D341Med (cell line): ENCODE measurements at regions not wholly inside any gene's neighbourhood (a gene's known extent, or its start where the extent isn't known, plus 50 kb on each side); places are given as distances from the start of the nearest gene placed in this dataset.

Experiments used
- DNase-seq: peaks from one replicate; pipeline ENCODE4 v3.0.0; 2012; ENCODE audit warnings: low spot score

- no peak for DNase-seq
These were observed 221.8 kb upstream of the SUCLG2 start for GRCh38 chr3:67876261-67876660.

DNA sequence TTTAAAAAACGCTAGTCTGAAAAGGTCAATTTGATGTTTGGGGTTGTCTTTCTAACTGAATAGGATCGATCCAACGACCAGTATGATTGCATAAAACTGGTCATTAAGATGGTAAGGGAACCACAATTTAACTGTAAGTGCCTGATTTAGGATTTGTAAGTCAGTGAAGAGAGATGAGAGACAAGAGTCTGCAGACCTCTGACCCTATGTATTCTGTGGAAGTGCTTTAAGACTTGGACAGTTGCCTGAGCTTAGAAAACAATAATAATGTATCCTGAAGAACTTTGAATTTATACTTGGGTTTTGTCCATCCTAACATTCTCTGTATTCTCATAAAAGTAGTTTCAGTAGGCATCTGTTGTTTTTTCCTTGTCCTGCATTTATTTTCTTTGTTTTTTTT lies 221.4 kb upstream of the SUCLG2 start:
- DNase-seq: no peak

DNA sequence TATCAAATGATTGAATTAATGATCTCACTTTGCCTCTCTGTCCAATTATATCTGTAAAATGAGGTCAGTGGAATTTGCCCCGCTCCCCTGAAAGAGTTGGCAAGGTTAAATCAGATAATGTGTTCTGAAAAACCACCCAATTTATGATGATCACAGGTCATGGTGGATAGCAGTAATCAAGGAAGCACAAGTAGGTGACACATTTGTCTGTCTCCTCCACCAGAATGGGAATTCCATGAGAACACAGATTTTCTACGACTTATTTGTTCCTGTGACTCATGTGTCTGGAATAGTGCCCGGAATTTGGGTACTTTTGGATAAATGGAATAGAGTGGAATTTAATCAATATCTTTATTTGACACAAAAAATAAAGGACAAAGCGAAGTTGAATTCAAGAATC lies 220.9 kb upstream of the SUCLG2 start:
- no peak for DNase-seq

DNA sequence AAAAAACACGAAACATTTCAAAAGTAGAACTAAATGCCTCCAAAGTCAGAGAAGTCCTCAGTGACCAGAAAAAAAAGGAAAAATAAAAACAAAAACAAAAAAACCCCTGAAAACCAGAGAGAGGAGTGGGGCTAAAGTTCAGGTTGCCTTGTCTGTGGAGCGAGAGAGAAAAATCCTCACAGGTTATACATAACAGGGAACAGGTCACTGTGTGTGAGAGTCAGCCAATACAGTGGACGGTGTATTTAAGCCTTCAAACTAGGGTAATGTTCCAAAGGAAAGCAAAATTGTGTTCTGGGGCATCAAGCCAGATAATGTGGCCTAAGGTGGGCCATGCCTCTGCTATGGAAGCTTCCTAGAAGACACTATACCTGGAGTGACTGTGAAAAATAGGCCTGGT lies 216.1 kb upstream of the SUCLG2 start:
- no peak for DNase-seq

GRCh38 chr3:67866571-67866970 lies 212.2 kb upstream of the SUCLG2 start:
- no peak for DNase-seq

DNA sequence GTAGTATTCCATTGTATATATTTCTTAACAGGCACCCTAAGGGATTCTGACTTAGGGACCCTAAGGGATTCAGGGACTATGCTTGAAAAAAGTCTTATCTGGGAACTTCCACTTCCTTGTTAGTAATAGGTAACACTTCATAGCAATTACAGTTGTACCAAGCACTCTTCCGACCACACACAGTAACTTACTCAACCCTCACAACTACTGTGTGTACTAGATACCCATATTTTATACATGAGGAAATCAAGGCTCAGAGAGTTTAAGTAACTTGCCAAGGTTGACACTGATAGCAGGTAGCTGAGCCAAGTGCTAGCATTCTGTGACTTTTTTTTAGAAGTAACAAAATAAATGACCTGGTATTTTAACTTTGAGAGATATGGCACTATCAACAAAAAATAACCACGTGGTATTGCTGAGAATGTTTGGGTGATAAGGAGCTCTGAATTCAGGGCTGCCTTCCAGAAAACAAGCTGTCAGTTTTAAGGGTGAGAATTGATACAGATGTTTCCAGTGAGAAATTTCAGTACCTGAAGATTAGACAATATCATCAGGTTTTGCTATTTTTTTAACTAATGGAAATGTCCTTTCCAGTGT lies 210.3 kb upstream of the SUCLG2 start:
- DNase-seq: no peak

GRCh38 chr3:67863869-67864268 lies 209.5 kb upstream of the SUCLG2 start:
- peak; percentile 48 for DNase-seq

DNA sequence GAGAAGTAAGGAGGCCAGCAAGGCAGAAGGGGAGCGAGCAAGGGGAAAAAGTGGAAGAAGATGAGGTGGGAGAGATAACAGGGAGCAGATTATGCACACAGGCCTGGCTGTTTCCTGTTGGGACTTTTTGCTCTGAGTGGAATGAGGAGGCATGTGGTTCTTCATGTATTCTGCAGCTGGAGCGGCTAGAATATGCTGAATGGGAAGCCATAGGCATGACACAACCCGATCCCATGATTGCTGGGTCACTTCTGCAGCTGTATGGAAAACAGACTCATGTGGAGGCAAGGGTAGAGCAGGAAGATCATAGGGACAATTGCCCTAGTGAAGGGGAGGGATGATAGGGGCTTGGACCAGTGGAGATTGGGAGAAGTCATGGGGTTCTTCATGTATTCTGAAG lies 206.0 kb upstream of the SUCLG2 start:
- DNase-seq: no peak

DNA sequence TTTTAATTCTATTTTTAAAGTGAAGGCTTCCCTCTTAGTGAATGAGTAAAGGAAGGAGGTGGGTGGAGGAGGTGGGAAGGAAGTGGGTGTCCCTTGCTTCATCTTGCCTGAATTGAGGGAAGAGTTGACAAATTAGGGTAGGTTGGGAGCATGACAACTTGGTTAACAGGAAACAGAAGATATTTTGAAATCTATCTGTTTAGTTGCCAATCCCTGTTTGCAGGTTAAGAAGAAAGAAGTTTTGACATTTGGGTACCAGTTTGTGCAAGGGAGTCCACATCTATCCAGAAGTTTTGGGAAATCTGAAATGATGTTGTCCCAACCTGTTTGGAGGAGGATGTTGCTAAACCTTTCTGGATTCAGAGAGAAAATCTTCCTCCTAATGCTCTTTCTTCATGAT lies 204.1 kb upstream of the SUCLG2 start:
- DNase-seq: no peak

DNA sequence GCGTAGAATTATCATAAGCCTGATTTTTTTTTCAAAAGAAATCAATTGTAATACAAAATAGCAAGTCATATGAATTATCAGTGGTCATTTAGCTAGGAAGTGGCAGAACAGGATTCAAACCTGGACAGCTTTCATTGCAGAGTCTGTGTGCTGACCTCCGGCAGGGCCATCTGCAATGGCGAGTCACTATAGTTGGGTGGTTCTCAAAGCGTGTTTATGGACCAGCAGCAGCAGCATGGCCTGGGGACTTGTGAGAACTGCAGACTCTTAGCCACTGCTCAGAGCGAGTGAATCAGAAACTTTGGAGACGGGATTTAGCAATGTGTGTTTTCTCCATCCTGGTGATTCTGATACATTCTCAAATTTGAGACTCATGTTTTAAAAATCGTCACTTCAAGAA lies 202.3 kb upstream of the SUCLG2 start:
- DNase-seq: no peak

GRCh38 chr3:67854663-67855062 lies 200.3 kb upstream of the SUCLG2 start:
- no peak for DNase-seq

GRCh38 chr3:67853520-67853919 lies 199.1 kb upstream of the SUCLG2 start:
- no peak for DNase-seq

DNA sequence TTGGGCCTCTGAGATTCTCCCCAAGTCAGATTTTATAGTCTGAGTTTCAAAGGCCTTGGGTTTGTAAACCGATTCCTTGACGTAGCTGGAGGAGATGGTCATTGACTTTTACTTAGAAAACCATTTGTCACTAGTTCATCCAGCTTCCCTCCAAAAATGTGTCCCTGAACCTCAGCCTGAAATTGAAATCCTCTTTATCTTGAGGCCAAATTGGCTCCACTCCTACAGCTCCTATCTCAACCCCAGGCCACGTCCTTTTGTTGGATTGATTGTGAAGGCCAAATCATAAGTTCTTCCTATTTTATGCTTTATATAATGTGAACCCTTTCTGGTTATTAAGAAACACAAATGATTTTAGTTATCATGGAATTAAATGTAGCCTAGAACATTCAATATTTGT lies 193.9 kb upstream of the SUCLG2 start:
- no peak for DNase-seq

DNA sequence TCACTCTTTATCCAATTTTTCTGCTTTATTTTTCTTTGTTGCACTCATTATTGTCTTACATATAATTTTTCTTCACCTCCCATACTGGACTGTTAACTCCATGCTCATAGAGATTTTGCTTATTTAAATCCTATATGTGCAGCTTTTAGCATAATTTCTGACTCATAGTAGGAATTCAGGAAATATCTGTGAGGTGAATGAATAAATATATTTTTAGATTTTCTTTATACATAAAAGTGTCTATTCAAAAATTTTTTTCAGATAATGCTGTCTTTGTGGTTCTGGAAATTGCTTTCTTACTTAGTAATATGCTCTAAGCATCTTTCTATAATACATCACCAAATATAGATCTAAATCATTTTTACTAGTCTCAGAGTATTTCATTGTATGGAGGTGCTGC lies 191.8 kb upstream of the SUCLG2 start:
- no peak for DNase-seq

DNA sequence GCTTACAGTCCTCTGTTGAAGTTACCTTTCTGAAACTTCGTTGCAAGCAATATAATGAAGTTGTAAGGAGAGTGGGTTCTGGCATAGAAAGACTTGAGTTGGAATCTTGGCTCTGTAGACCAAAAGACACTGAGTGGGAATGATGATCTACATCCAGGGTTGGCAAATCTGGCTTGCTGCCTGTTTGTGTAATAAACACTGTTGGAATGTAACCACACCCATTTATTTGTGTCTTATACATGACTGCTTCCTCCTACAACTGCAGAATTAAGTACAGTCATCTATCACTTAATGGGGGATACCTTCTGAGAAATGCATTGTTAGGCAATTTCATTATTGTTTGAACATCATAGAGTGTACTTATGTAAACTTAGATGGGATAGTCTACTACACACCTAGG lies 178.4 kb upstream of the SUCLG2 start:
- DNase-seq: no peak

DNA sequence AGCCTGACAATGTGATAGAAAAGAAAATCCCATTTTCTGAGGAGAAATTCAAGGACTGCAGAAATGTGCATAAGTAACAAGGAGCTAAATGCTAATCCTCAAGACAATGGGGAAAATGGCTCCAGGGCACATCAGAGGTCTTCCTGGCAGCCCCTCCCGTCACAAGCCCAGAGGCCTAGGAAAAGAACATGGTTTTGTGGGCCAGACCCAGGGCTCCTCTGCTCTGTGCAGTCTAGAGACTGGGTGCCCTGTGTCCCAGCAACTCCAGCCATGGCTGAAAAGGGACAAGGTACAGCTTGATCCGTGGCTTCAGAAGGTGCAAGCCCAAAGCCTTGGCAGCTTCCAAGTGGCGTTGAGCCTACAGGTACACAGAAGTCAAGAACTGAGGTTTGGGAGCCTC lies 176.8 kb upstream of the SUCLG2 start:
- DNase-seq: no peak

- DNase-seq: no peak
These were observed 174.1 kb upstream of the SUCLG2 start for GRCh38 chr3:67828486-67829010.

DNA sequence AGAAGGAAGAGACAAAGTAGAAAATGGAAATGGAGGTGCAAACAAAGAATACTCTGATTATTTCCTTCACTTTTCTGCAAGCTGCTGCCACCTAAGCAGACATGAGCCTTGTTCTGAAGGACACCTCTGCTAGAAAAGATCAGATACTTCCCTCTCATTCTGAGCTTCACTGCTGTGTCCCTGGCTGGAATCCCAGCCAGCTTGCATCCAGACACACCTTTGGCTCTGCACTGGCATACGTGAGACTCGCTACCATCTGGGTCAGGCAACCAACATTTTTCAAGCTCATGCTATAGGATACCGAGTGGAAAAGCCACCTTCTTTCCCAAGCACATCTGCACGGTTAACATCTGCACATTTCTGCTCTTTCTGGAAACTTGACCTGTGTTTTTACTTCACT lies 166.7 kb upstream of the SUCLG2 start:
- no peak for DNase-seq

- no peak for DNase-seq
These were observed 165.0 kb upstream of the SUCLG2 start for GRCh38 chr3:67819447-67819846.

- no peak for DNase-seq
These were observed 155.0 kb upstream of the SUCLG2 start for GRCh38 chr3:67809370-67809935.

GRCh38 chr3:67808906-67809305 lies 154.5 kb upstream of the SUCLG2 start:
- DNase-seq: no peak

DNA sequence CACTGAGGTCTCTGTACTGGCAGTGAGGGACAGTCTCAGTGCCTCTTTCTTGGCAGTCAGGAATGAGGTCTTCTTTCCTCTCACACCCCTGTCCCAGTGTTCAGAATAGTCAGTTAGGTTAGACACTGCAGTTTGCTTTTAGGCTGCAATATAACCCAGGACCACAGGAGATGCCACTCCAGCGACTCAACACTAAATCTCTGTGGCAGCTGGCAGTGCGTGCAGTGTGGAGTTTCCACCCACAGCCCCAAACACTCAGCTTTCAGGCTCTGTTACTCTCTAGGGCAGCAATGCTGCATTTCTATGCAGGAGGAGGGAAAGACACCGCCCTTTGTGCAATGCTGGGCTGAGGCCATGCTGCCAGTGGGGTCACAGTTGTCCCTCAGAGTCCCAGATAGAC lies 150.2 kb upstream of the SUCLG2 start:
- no peak for DNase-seq

- no peak for DNase-seq
These were observed 149.7 kb upstream of the SUCLG2 start for GRCh38 chr3:67804089-67804488.

DNA sequence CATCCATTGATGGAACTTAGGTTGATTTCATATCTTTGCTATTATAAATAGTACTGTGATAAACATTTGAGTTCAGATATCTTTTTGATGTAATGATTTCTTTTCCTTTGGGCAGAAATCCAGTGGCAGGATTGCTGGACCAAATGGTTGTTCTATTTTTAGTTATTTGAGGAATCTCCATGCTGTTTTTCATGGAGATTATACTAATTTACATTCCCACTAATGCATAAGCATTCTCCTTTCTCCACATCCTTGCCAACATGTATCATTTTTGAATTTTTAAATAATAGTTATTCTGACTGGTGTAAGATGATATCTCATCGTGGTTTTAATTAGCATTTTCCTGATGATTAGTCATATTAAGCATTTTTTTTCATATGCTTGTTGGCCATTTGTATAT lies 144.0 kb upstream of the SUCLG2 start:
- DNase-seq: no peak
